KMS-11 (cell line): ENCODE measurements at regions not wholly inside any gene's neighbourhood (a gene's known extent, or its start where the extent isn't known, plus 50 kb on each side); places are given as distances from the start of the nearest gene placed in this dataset.

Source experiments
- H2AFZ ChIP-seq: fragments of 200-600 bp; sonication (generic); 2 replicates; pipeline ENCODE4 v1.6.1; 2016; ENCODE audit warnings: antibody characterized with exemption, mixed run types, low read depth
- H3K27ac ChIP-seq: fragments of 200-600 bp; sonication (generic); 2 replicates; pipeline ENCODE4 v1.6.1; 2016; ENCODE audit warnings: mild to moderate bottlenecking, mixed run types
- H3K27me3 ChIP-seq: fragments of 200-600 bp; sonication (generic); 2 replicates; pipeline ENCODE4 v1.6.1; 2017; ENCODE audit warnings: mild to moderate bottlenecking, low read depth, mixed run types, moderate library complexity; ENCODE audit not compliant: insufficient read depth
- H3K36me3 ChIP-seq: fragments of 200-600 bp; sonication (generic); 2 replicates; pipeline ENCODE4 v1.6.1; 2017; ENCODE audit warnings: mild to moderate bottlenecking, mixed run types; ENCODE audit not compliant: insufficient read depth
- H3K4me1 ChIP-seq: fragments of 200-600 bp; sonication (generic); 2 replicates; pipeline ENCODE4 v1.6.1; 2016; ENCODE audit warnings: mild to moderate bottlenecking, low read depth, mixed run types; ENCODE audit not compliant: poor library complexity, severe bottlenecking
- H3K4me2 ChIP-seq: fragments of 200-600 bp; sonication (generic); 2 replicates; pipeline ENCODE4 v1.7.0; 2016; ENCODE audit warnings: mild to moderate bottlenecking, mixed run types
- H3K4me3 ChIP-seq: fragments of 200-600 bp; sonication (generic); IDR thresholded peaks from 2 replicates; pipeline ENCODE4 v1.6.1; 2017; ENCODE audit warnings: low read depth, low read length, mixed read lengths; ENCODE audit not compliant: insufficient read depth
- H3K79me2 ChIP-seq: fragments of 200-600 bp; sonication (generic); 2 replicates; pipeline ENCODE4 v1.6.1; 2016; ENCODE audit warnings: low read depth, mixed run types; ENCODE audit not compliant: insufficient read depth
- H3K9ac ChIP-seq: fragments of 200-600 bp; sonication (generic); 2 replicates; pipeline ENCODE4 v1.6.1; 2016; ENCODE audit warnings: mild to moderate bottlenecking, mixed run types
- H4K20me1 ChIP-seq: fragments of 200-600 bp; sonication (generic); 2 replicates; pipeline ENCODE4 v1.6.1; 2016; ENCODE audit warnings: mild to moderate bottlenecking, mixed run types; ENCODE audit not compliant: insufficient read depth
- CTCF ChIP-seq: fragments of 200-600 bp; sonication (generic); conservative IDR thresholded peaks from 2 replicates; pipeline ENCODE4 v1.6.1; 2017; ENCODE audit warnings: low read depth, mild to moderate bottlenecking, antibody characterized with exemption, low read length, moderate library complexity, mixed read lengths

GRCh38 chr9:80518441-80518840, 946.7 kb downstream of the TLE4 start:
- TF ChIP-seq CTCF, result no peak
- Histone ChIP-seq H3K27ac (no peak overlapping the region), H3K79me2 (no peaks in the 10 kb centered on the region)

GRCh38 chr9:80516679-80517078, 944.9 kb downstream of the TLE4 start:
- no peak for TF ChIP-seq CTCF
- no peak overlapping the region for H3K4me3 ChIP-seq
- no peaks in the 10 kb centered on the region for H3K4me1 ChIP-seq
- H4K20me1 ChIP-seq, result no peaks in the 10 kb centered on the region
- no peak overlapping the region for H3K9ac ChIP-seq
- no peak overlapping the region for H2AFZ ChIP-seq
- H3K36me3 ChIP-seq, result no peaks in the 10 kb centered on the region
- H3K27ac ChIP-seq, result no peak overlapping the region
- no peaks in the 10 kb centered on the region for H3K27me3 ChIP-seq
- H3K4me2 ChIP-seq, result no peak overlapping the region
- H3K79me2 ChIP-seq, result no peaks in the 10 kb centered on the region

More at GRCh38 chr9:80518441-80518840, 946.7 kb downstream of the TLE4 start:
- Histone ChIP-seq H3K27me3 (no peaks in the 10 kb centered on the region), H3K4me3 (no peak overlapping the region), H4K20me1 (no peaks in the 10 kb centered on the region), H2AFZ (no peak overlapping the region), H3K9ac (no peak overlapping the region), H3K4me1 (no peaks in the 10 kb centered on the region), H3K4me2 (no peak overlapping the region), H3K36me3 (no peaks in the 10 kb centered on the region)

GRCh38 chr9:80509358-80509757, 937.6 kb downstream of the TLE4 start:
- H3K27me3 ChIP-seq, result no peaks in the 10 kb centered on the region
- no peaks in the 10 kb centered on the region for H3K36me3 ChIP-seq
- H2AFZ ChIP-seq, result no peak overlapping the region
- H3K9ac ChIP-seq, result no peak overlapping the region
- H3K4me3 ChIP-seq, result no peak overlapping the region
- no peaks in the 10 kb centered on the region for H3K79me2 ChIP-seq
- H3K4me1 ChIP-seq, result no peaks in the 10 kb centered on the region
- no peaks in the 10 kb centered on the region for H4K20me1 ChIP-seq
- no peak overlapping the region for H3K27ac ChIP-seq
- H3K4me2 ChIP-seq, result no peak overlapping the region
- no peak; the same call in 1 of the 2 replicates for TF ChIP-seq CTCF

- H3K4me3 ChIP-seq, result no peak overlapping the region
- no peaks in the 10 kb centered on the region for H3K36me3 ChIP-seq
- no peak overlapping the region for H3K9ac ChIP-seq
- H3K27ac ChIP-seq, result no peak overlapping the region
- TF ChIP-seq CTCF, result no peak
- H4K20me1 ChIP-seq, result no peaks in the 10 kb centered on the region
- H3K27me3 ChIP-seq, result no peaks in the 10 kb centered on the region
- H3K4me2 ChIP-seq, result no peak overlapping the region
- H3K79me2 ChIP-seq, result no peaks in the 10 kb centered on the region
- H2AFZ ChIP-seq, result no peak overlapping the region
- H3K4me1 ChIP-seq, result no peaks in the 10 kb centered on the region
These were observed 935.8 kb downstream of the TLE4 start for GRCh38 chr9:80507611-80508010.
